NOMO-1 treated with dmso at 0.1 percent for 144 hours (cell line): ENCODE measurements at regions not wholly inside any gene's neighbourhood (a gene's known extent, or its start where the extent isn't known, plus 50 kb on each side); places are given as distances from the start of the nearest gene placed in this dataset.
"Not testable (repeated sequence)": the region's sequence is repeated elsewhere in the genome, so short reads cannot be mapped to it uniquely, and the experiment has no call there.

Source experiments
- DNase-seq: peaks from one replicate; lab custom pipeline; 2025; ENCODE audit not compliant: unreplicated experiment; lab: John Stamatoyannopoulos, UW

DNA sequence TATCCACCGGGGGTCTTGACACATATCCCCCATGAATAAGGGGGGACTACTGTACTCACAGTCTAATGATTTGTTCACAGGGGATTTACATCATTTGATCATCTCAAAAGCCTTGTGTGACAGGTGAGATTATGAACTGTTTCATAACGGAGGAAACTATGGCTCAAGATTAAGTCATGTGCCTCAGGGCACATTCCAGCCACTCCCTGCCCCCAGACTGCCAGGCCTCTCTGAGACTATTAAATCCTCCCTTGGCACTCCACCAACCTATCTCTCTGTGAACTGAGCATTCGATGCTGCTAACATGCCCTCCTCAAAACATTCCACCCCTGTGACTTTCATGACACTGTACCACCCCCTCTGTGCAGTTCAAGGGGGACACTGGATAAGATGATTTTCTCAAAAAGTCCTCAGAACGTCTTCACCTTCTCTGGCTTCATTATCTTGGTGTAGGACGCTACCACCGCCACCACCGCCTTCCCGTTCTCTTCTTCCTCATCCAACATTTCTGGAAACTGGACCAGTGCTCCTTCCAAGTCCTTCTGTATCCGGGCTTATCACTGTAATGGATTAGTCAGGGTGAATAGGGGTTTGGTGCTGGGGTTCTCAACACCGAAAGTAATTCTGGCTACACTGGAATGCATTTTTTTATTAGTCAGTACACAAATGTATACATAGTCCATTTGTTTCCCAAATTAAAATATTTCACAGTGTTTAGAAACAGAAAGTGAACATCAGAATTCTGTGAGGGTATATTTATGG lies 169.6 kb downstream of the KCNS3 start:
- no peak for DNase-seq

DNA sequence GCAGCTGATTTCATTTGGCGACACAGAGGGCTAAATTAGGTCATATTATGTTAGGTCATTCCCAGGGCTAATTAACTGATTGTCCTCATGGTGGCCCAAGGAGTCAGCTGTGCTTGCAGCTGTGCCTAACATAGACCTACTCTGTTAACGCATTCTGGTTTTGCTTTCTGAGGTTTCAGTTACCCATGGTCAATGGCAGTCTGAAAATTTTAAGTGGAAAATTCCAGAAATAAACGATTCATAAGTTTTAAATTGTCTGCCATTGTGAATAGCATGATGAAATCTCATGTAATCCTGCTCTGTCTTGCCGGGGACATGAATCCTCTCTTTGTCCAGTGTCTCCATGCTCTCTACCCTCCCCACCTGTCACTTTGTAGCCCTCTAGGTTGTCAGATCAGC lies 168.7 kb downstream of the KCNS3 start:
- DNase-seq = no peak

DNA sequence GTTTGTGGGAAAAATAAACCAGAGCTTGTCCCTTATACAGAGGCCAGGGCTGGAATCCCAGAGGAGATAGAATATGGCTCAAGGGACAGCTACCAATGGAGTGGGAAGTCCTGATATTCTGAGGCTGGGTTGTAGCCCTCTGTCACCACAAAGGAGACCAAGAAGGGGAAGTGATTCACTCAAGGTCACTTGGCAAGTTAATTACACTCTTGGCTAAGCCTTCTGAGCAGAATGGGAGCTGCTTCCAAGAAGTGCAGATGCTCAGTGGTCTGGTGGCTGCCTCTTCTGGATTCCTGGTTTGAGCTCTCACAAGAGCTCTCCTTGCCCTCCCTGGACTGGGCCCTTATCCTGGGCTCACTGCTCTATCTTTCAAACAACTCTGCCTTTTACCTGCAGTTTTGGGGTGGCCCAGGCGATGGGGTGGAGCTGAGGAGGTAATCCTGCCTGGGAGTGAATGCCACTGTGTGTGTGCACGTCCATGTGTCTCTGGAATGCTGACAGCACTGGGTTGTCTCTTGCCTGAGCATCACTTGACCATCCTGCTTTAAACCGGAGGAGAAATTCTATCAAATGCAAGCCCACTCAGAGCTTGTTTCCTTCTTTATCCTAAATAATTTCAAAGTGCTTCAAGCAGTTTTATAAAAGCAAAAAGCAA lies 168.2 kb downstream of the KCNS3 start:
- DNase-seq = peak; percentile 3

DNA sequence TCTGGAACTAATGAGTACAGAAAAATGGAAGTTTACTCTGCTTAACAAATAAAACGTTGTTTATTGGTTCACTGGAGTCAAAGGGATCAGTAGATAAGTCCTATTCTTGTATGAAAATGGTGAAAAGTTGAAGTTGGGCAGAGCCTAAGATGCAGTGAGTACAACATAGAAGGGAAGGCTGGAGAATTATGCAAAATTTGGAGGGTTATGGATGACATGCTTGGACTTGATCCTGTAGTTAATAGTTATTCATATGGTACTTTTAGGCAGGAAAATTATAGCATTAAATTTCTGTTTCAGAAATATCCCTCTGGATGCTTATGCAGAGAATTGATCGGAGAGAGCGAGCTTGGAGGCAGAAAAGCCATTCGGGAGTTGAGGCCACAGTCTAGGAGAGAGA lies 167.6 kb downstream of the KCNS3 start:
- no peak for DNase-seq

DNA sequence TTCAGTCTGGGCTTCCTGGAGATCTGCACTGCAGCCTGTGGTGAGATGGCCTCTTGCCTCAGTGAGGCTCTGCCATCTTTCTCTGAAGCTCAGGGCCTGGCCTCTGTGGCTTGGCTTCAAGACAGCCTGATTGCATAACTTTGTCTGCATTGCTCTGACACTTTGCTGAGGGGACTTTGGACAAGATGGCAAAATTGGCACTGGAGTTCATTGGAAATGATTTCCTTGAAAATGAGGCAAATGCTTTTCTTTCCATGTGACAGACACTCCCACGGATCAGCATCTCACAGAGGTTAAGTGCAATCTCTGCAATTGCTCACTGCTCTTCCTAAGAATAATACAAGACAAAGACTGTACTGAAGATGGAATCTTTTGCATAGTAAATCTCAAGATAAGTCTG lies 166.8 kb downstream of the KCNS3 start:
- no peak for DNase-seq

DNA sequence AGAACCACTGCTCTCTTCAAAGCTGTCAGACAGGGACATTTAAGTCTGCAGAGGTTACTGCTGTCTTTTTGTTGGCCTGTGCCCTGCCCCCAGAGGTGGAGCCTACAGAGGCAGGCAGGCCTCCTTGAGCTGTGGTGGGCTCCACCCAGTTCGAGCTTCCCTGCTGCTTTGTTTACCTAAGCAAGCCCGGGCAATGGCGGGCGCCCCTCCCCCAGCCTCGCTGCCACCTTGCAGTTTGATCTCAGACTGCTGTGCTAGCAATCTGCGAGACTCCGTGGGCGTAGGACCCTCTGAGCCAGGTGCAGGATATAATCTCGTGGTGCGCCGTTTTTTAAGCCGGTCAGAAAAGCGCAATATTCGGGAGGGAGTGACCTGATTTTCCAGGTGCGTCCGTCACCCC lies 138.9 kb downstream of the KCNS3 start:
- not testable (repeated sequence) for DNase-seq

DNA sequence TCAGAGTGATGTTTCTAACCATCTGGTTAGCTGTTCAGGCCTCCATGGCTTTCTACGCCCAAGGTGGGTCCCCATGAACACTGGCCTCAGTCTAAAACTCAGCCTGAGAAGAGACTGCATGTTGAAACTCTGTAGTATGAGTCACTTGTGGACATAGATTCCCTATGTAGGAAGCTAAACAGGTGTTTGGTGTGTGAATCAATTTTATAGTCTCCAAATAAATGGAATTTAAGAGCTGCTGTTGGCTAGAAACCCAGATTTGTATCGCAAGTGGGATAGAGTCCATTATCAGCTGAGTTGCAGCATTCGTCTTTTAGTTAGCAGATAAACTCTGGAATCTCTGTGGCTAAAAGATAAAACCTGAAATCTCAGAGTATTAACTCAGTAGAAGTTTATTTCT lies 131.4 kb downstream of the KCNS3 start:
- DNase-seq = no peak

DNA sequence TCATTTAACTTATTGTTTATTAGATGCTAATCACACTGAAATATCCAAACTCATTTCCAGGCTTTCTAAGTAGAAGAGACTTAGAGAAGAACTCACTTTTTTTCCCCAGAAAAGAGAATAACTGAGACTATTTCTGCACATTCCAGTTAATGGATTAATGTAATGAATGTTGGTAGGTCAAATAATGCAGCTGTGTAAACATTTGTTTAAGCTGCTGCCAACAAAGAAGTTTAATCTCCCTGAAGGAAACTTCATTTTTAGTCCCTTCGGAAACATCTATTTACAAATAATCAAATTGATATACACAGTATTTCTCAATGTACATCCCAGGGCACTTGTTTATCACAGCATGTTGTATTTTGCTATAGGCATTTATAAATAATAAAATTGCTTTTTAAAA lies 126.9 kb downstream of the KCNS3 start:
- DNase-seq = no peak

DNA sequence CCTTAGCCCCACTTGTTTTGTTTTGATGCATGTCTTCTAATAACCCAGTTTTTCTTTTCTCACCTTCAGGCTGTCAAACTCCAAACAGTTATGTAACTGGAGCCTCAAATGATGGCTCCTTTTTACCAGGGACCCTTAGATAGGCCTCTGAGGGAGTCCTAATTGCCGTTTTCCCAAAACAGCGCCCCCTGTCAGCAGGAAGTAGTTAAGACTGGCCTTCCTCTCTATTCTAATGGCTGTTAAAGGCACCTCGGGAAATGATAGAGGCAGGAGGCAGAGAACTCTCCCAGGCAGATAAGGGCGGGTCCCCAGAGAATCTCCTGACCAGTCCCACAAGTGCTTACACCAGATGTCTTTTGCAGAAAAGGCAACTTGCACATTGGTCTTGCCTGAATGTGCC lies 123.2 kb downstream of the KCNS3 start:
- DNase-seq = no peak

DNA sequence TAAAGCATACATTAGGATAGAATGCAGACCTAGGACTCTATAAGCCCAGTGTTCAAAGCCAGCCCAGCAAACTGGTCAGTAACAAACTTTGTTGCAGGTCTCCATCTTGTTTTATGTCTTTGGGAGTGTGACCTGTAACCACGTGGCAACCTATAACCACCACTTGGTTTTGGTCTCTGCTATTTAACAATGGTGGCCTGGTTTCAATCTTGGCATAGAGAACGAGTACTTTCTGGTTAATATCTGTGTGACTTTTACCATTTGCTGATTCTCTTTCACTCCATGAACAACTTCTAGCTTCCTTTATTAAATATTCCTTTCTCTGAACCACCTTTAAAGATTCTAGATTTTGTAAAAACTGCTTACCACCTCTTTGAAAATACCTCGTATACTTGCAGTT lies 118.5 kb downstream of the KCNS3 start:
- DNase-seq = no peak

DNA sequence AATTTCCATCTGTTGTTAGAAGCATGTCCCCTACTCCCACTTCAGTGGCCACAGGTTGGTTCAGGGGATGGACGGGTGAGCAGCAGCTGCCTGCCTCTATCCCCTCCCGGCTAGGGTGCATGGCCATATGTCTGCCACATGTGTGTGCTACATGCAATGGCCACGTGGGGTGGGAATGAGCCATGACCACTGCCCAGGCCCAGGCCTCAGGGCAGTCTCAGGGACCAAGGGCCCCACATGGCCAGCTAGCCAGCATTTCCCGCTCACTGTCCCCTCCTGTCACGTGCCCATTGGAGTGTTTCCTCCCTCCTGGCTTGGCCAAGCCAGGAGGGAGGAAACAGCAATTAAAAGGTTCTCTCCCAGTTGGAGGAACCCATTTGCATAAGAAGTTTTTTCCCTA lies 117.1 kb downstream of the KCNS3 start:
- no peak for DNase-seq
